ENCODE measurements at regions not wholly inside any gene's neighbourhood (a gene's known extent, or its start where the extent isn't known, plus 50 kb on each side); places are given as distances from the start of the nearest gene placed in this dataset.

- Mint-ChIP-seq H3K36me3 (ENCODE audit: low read depth) (peaks cover 4% of the 10 kb centered on the region), H3K4me1 (ENCODE audit: low read depth) (peaks cover 16% of the 10 kb centered on the region), H3K27ac (no peak overlapping the region), H3K9me3 (peaks cover 29% of the 10 kb centered on the region), H3K4me3 (no peak overlapping the region), H3K27me3 (ENCODE audit: insufficient read depth) (peaks cover 2% of the 10 kb centered on the region)
- DNase-seq (ENCODE audit: low spot score) = no peak
- intact Hi-C loops (cut with micrococcal nuclease) = no loop called here
Measured at GRCh38 chr14:99079061-99079727, 192.8 kb downstream of the BCL11B start.

- H3K9me3 Mint-ChIP-seq = peaks cover 30% of the 10 kb centered on the region
- H3K27ac Mint-ChIP-seq = no peak overlapping the region
- no peak overlapping the region for H3K4me3 Mint-ChIP-seq
- H3K36me3 Mint-ChIP-seq (ENCODE audit: low read depth) = peaks cover 4% of the 10 kb centered on the region
- intact Hi-C loops (cut with micrococcal nuclease) = no loop called here
- H3K27me3 Mint-ChIP-seq (ENCODE audit: insufficient read depth) = peaks cover 2% of the 10 kb centered on the region
- no peak for DNase-seq (ENCODE audit: low spot score)
- peaks cover 11% of the 10 kb centered on the region for H3K4me1 Mint-ChIP-seq (ENCODE audit: low read depth)
Measured at GRCh38 chr14:99080306-99080705, 191.7 kb downstream of the BCL11B start.

- peaks cover 2% of the 10 kb centered on the region for H3K27me3 Mint-ChIP-seq (ENCODE audit: insufficient read depth)
- H3K27ac Mint-ChIP-seq = no peak overlapping the region
- DNase-seq (ENCODE audit: low spot score) = no peak
- peaks cover 11% of the 10 kb centered on the region for H3K4me1 Mint-ChIP-seq (ENCODE audit: low read depth)
- H3K9me3 Mint-ChIP-seq = peaks cover 30% of the 10 kb centered on the region
- no peak overlapping the region for H3K4me3 Mint-ChIP-seq
- intact Hi-C loops (cut with micrococcal nuclease) = no loop called here
- peaks cover 4% of the 10 kb centered on the region for H3K36me3 Mint-ChIP-seq (ENCODE audit: low read depth)
Measured at GRCh38 chr14:99081156-99081765, 190.7 kb downstream of the BCL11B start.

GRCh38 chr14:99081880-99082279, 190.1 kb downstream of the BCL11B start:
- peaks cover 30% of the 10 kb centered on the region for H3K9me3 Mint-ChIP-seq
- no peak overlapping the region for H3K4me3 Mint-ChIP-seq
- intact Hi-C loops (cut with micrococcal nuclease) = no loop called here
- H3K27me3 Mint-ChIP-seq (ENCODE audit: insufficient read depth) = peaks cover 3% of the 10 kb centered on the region
- H3K27ac Mint-ChIP-seq = no peak overlapping the region
- H3K4me1 Mint-ChIP-seq (ENCODE audit: low read depth) = peaks cover 6% of the 10 kb centered on the region
- no peak for DNase-seq (ENCODE audit: low spot score)
- peaks cover 4% of the 10 kb centered on the region for H3K36me3 Mint-ChIP-seq (ENCODE audit: low read depth)

GRCh38 chr14:99093532-99094517, 178.2 kb downstream of the BCL11B start:
- intact Hi-C loops (cut with micrococcal nuclease) = no loop called here
- Mint-ChIP-seq H3K4me1 (ENCODE audit: low read depth) (no peaks in the 10 kb centered on the region), H3K4me3 (no peak overlapping the region), H3K27ac (no peak overlapping the region), H3K9me3 (peaks cover 7% of the 10 kb centered on the region), H3K27me3 (ENCODE audit: insufficient read depth) (no peaks in the 10 kb centered on the region), H3K36me3 (ENCODE audit: low read depth) (no peaks in the 10 kb centered on the region)
- no peak for DNase-seq (ENCODE audit: low spot score)

- H3K36me3 Mint-ChIP-seq (ENCODE audit: low read depth) = no peaks in the 10 kb centered on the region
- H3K9me3 Mint-ChIP-seq = peaks cover 7% of the 10 kb centered on the region
- H3K4me1 Mint-ChIP-seq (ENCODE audit: low read depth) = no peaks in the 10 kb centered on the region
- DNase-seq (ENCODE audit: low spot score) = no peak
- H3K27ac Mint-ChIP-seq = no peak overlapping the region
- H3K4me3 Mint-ChIP-seq = no peak overlapping the region
- intact Hi-C loops (cut with micrococcal nuclease) = no loop called here
- H3K27me3 Mint-ChIP-seq (ENCODE audit: insufficient read depth) = peaks cover 2% of the 10 kb centered on the region
Measured at GRCh38 chr14:99094901-99095300, 177.1 kb downstream of the BCL11B start.

- H3K36me3 Mint-ChIP-seq (ENCODE audit: low read depth) = no peaks in the 10 kb centered on the region
- no peak overlapping the region for H3K4me3 Mint-ChIP-seq
- peaks cover 7% of the 10 kb centered on the region for H3K9me3 Mint-ChIP-seq
- no peak for DNase-seq (ENCODE audit: low spot score)
- intact Hi-C loops (cut with micrococcal nuclease) = no loop called here
- no peak overlapping the region for H3K27ac Mint-ChIP-seq
- peaks cover 3% of the 10 kb centered on the region for H3K27me3 Mint-ChIP-seq (ENCODE audit: insufficient read depth)
- H3K4me1 Mint-ChIP-seq (ENCODE audit: low read depth) = no peaks in the 10 kb centered on the region
Measured at GRCh38 chr14:99095369-99095768, 176.6 kb downstream of the BCL11B start.

- H3K4me3 Mint-ChIP-seq = no peak overlapping the region
- H3K27me3 Mint-ChIP-seq (ENCODE audit: insufficient read depth) = peaks cover 5% of the 10 kb centered on the region
- DNase-seq (ENCODE audit: low spot score) = no peak
- no peak overlapping the region for H3K27ac Mint-ChIP-seq
- no peaks in the 10 kb centered on the region for H3K9me3 Mint-ChIP-seq
- no peaks in the 10 kb centered on the region for H3K36me3 Mint-ChIP-seq (ENCODE audit: low read depth)
- intact Hi-C loops (cut with micrococcal nuclease) = no loop called here
- H3K4me1 Mint-ChIP-seq (ENCODE audit: low read depth) = no peaks in the 10 kb centered on the region
Measured at GRCh38 chr14:99098199-99098598, 173.8 kb downstream of the BCL11B start.

GRCh38 chr14:99099051-99099787, 172.8 kb downstream of the BCL11B start:
- DNase-seq (ENCODE audit: low spot score) = no peak
- intact Hi-C loops (cut with micrococcal nuclease) = no loop called here
- Mint-ChIP-seq H3K27ac (no peak overlapping the region), H3K4me3 (no peak overlapping the region), H3K36me3 (ENCODE audit: low read depth) (no peaks in the 10 kb centered on the region), H3K27me3 (ENCODE audit: insufficient read depth) (peaks cover 5% of the 10 kb centered on the region), H3K4me1 (ENCODE audit: low read depth) (no peaks in the 10 kb centered on the region), H3K9me3 (peaks cover 5% of the 10 kb centered on the region)

- H3K27me3 Mint-ChIP-seq (ENCODE audit: insufficient read depth) = peaks cover 5% of the 10 kb centered on the region
- H3K4me1 Mint-ChIP-seq (ENCODE audit: low read depth) = no peaks in the 10 kb centered on the region
Measured at GRCh38 chr14:99100497-99101270, 171.3 kb downstream of the BCL11B start.

GRCh38 chr14:99101855-99102461, 170.0 kb downstream of the BCL11B start:
- Mint-ChIP-seq H3K4me1 (ENCODE audit: low read depth) (no peaks in the 10 kb centered on the region), H3K27me3 (ENCODE audit: insufficient read depth) (peaks cover 5% of the 10 kb centered on the region), H3K4me3 (no peak overlapping the region), H3K27ac (no peak overlapping the region), H3K36me3 (ENCODE audit: low read depth) (peaks cover 5% of the 10 kb centered on the region), H3K9me3 (peaks cover 20% of the 10 kb centered on the region)
- intact Hi-C loops (cut with micrococcal nuclease) = no loop called here
- no peak for DNase-seq (ENCODE audit: low spot score)

More at GRCh38 chr14:99100497-99101270, 171.3 kb downstream of the BCL11B start:
- intact Hi-C loops (cut with micrococcal nuclease) = no loop called here
- DNase-seq (ENCODE audit: low spot score) = no peak
- H3K4me3 Mint-ChIP-seq = no peak overlapping the region
- H3K27ac Mint-ChIP-seq = no peak overlapping the region
- H3K9me3 Mint-ChIP-seq = peaks cover 17% of the 10 kb centered on the region
- peaks cover 5% of the 10 kb centered on the region for H3K36me3 Mint-ChIP-seq (ENCODE audit: low read depth)
